NCI-H2227 (cell line): ENCODE measurements at regions not wholly inside any gene's neighbourhood (a gene's known extent, or its start where the extent isn't known, plus 50 kb on each side); places are given as distances from the start of the nearest gene placed in this dataset.
"Not testable (repeated sequence)": the region's sequence is repeated elsewhere in the genome, so short reads cannot be mapped to it uniquely, and the experiment has no call there.

Experiments used
- DNase-seq: peaks from one replicate; lab custom pipeline; 2025; ENCODE audit not compliant: unreplicated experiment; lab: John Stamatoyannopoulos, UW

DNA sequence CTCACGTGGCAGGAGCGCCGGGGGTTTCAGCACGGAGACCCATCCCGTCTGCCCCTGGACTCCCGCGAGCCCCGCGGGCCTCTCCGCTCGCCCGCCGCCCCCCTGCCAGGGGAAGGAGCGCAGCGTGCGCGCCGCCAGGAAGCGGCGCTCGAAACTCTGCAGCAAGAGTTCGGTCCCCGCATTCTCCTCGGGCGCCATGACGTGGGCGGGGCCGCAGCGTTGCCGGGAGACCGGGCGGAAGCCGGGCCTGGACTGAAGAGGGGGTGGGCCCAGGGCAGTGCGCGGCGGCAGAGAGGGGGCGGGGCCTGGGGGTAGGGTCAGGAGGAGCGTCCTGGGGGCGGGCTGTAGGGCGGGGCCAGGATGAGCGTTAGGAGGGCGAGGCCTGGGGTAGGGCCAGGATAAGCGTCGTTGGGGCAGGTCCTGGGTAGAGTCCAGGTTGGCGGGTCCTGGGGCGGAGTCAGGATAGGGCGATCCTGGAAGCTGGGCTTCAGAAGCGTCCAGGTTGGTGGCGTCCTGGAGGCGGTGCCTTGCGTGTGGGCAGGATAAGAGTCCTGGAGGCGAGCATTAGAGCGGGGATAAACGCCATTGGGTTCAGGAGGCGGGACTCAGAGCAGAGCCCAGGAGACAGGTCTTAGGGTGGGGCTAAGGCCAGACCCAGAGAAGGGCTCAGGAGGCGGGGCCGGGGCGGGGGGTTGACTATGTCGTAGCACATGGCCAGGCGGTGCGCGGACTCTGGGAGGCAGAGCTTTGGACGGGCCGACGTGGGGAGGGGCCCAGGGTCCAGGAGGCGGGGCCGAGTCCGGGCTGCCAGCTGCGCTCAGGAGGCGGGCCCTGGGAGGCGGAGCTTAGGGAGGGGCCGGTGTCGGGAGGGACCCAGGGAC, 229.0 kb upstream of the FRG2C start:
- DNase-seq: peak; percentile 97

DNA sequence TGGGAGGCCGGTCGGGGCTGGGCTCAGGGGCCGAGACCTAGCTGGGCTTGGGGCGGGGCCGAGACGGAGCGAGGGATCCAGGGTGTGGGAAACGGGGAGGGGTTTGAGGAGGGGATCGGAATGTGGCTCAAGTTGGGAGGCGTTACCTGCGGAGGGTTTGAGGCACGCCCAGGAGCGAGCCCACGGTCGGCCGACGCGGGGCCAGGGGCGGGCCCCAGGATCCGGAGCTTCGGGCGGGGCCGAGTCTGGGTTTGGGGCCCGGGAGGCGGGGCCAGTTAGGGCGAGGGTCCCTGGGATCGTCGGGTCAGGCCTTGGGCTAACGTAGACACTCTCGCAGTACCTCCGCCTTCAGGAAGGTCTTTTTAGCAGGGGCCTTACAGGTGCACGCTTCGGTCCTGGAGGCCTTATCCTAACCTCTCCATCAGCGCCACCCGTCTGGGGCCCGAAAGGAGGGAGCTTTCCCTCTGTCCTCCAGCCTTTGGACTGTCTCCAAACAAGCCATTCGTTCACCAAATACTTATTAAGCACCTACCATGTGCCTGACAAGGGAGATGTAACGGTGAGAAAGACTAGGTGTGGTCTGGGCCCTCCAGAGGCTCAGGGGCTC, 228.2 kb upstream of the FRG2C start:
- peak; percentile 90 for DNase-seq

DNA sequence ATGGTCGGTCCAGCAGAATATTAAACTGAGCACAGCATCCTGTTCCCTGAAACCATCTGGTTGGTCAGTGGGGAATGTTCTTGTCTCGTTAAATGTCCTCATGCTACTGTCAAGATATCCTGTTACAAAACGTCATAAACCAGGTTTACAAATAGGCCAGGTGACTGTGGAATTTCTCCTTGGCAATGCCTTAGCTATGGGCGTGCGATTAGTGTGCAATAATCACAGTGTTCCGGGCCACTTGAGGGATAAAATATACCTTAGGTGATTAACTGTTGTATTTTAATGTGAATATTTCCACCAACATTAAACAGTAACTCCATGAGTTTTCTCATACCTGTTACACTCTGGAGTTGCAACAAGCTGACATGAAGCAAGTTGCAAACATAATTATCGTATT, 223.1 kb upstream of the FRG2C start:
- DNase-seq: not testable (repeated sequence)

DNA sequence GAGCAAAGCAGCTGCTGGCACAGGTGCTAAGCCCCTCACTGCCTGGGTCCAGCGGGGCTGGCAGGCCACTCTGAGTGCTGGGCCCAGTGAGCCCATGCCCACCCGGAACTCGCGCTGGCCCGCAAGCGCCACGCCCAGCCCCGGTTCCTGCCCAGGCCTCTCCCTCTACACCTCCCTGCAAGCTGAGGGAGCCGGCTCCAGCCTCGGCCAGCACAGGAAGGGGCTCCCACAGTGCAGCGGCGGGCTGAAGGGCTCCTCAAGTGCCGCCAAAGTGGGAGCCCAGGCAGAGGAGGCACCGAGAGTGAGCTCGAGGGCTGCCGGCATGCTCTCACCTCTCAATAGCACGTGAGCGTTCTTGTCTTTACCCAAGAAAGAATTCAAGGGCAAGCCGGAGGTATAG, 219.5 kb upstream of the FRG2C start:
- not testable (repeated sequence) for DNase-seq

DNA sequence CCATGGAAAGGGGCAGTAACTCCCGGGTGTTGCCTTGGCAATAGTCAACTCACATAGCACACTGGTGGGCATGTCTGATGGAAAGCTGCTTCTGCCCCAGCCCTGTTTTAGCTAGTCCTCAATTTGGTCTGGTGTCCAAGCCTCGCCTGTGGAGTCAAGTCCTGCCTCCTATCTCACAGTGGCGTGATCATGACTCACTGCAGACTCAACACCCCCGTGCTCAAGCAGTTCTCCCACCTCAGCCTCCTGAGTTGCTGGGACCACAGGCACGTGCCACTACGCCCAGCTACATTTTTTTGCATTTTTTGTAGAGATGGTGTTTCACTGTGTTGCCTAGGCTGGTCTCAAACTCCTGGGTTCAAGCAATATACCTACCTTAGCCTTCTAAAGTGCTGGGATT, 218.9 kb upstream of the FRG2C start:
- DNase-seq: not testable (repeated sequence)

DNA sequence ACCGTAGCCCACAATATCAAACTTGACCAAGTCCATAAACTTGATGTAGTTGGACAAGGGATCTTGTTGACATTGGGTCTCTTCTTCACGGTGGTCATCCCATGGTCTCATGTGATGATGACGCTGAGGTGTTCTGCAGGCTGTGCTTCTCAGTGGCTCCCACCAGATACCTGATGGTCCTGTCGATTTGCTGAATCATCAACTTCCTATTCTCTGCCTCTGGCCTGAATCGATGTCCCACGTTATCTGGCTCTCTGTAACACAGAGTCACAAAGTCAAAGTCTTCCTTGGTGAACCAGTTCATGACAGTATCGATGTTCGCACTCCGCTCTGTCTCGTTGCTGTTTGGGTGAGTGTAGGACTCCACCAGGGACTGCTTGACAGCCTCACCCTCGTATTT, 217.2 kb upstream of the FRG2C start:
- DNase-seq: not testable (repeated sequence)

DNA sequence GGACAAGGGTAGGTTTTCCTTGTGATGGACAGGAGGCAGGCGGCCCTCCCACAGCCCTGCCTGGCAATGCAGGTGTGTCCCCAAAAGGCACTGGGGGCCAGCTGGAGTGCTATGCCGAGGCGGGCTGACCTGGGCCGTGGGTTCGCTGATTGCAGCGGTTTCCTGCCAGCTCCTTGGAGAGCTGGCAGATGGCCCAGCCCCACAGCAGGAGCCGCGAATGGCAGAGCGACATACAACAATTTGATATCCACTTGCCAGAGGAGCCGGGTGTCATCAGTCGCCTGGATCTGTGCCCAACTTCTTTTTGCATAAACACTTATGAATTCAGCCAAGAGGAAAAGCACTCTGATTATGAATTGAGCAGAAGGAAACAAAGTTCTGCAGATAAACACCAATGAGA, 210.8 kb upstream of the FRG2C start:
- DNase-seq: peak; percentile 55

DNA sequence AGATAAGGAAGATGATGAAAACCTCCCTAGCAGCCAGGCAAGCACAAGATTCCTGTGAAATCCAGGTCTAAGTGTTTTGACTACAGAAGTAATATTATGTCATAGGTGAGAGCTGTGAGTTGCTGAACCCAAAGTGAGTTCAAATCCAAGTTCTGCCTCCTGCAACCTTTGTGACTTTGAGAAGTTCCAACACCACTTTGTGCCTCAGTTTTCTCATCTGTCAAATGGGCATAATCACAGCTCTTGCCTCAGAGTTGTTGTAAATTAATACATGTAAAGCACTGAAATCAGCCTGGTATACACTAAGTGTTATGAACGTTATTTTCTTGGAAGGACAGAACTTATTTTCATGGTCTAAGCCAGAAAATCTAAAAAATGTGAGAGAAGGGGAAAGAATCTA, 210.3 kb upstream of the FRG2C start:
- DNase-seq: not testable (repeated sequence)

DNA sequence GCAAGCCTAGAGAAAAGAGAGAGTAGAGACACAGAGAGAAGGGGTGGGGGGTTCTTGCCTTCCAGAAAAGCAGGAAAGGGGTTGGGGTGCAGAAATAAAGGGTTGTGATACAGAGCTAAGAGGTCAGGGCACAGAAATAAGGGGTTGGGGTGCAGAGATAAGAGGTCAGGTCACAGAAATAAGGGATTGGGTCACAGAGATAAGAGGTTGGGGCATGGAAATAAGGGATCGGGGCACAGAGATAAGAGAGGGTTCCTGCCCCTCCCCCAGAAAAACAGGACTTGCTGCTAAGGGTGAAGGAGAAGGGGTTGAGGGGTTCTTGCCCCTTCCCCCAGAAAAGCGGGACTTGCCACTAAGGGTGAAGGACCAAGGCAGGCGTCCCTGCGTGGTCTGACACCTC, 189.6 kb upstream of the FRG2C start:
- not testable (repeated sequence) for DNase-seq

DNA sequence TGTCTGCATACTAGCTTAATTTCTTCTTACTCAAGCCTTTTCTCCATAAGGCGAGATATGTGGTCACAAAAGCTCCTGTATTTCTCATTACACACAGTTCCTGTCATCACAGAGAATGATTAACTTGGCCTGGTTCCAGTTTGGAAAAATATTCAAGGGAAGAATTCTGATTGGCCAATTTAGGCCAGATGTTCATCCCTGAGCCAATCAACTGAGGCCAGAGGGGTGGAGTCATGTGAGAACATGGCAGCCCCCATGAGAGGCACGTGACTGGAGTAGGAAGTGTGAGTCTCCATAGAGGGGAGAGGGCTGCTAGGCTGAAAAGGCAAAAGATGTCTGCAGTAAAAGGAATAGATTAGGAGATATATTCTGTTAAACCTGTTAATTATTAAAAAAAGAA, 167.5 kb upstream of the FRG2C start:
- not testable (repeated sequence) for DNase-seq

DNA sequence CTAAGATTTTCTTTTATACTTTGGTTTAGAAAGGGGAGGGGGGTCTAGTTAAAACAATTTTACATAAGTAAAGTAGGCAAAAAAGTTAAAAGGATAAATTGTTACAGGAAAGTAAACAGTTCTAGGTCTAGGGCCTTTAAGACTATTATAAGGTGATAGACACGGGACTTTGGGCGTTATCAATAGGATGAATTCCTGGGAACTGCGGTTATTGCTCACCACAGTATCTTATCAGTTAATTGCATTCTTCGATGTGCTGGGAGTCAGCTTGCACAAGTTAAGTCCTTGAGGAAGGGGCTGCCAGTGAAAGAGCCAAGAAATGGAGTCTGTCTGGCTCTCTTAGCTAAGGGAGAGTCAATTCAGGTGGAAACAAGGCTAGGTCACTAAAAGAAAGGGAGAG, 163.8 kb upstream of the FRG2C start:
- not testable (repeated sequence) for DNase-seq

DNA sequence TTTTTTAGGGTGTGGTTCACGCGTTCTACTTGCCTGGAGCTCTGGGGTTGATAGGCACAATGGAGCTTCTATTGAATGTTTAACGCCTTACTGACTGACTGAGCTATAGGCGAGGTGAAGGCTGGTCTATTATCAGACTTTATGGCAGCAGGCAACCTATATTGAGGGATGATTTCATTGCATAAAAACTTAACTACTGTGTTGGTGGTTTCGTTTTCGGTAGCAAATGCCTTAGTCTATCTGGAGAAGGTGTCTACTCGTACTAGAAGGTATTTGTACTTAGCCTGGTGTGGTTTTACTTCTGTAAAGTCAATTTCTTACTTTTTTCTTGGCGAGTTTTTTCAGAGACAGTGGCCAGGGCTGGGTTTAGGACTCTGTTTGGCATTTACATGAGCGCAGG, 162.0 kb upstream of the FRG2C start:
- not testable (repeated sequence) for DNase-seq

DNA sequence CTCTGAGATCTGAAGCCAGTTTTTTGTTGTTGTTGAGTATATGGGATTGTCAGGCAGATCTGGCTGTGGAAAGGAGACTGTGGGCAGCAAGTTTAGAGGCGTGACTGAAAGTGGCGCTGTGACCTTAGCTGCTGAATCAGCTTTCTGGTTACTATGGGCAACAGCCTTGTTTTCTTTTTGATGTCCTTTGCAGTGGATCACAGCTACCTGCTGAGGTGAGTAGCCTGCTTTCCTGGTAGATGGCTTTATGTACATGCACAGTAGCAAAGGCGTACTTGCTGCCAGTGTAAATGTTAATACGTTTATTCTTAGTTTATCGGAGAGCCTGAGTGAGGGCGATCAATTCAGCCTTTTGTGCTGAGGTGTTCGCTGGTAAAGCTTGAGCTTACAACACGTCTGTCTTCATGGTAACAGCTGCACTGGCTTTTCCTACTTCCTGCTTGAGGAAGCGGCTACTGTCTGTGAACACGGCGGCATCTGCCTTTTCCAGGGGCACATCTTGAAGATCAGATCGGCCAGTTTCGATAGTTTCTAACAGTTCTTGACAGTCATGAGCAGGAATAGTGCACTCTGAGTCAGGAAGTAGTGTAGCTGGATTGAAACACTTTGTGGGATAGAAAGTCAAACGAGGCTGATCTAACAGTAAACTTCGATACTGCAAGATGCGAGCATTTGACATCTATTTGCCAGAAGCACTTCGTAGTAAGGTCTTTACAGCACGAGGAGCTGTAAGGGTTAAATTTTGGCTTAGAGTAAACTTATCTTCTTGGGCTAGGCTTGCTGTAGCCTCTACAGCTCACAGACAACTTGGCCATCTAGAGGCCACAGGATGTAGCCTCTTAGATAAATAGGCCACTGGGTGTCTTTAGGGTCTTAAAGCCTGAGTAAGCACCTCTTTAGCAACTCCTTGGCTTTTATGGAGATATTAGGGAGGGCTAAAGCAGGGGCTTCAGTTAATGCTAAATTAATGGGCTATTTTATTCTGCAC, 161.1 kb upstream of the FRG2C start:
- peak; percentile 56 for DNase-seq

DNA sequence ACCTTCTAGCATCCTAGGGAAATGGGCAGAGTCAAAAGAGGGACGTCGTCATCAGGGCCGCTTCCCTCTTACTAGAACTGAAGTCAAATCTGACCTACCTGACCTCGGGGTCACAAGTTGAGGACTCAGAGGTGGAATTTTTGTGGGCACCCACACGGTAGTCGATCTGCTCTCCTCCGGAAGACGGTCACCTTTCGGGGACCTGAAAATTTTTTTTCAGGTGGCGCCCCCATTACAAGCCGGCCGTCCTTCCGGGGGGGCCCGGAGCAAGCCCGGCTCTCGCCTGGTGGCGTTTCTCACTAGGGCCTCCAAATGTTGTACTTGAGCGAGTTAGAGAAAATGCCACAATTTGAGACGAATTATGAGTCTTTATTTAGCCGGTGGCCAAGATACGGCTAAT, 157.5 kb upstream of the FRG2C start:
- DNase-seq: no peak

DNA sequence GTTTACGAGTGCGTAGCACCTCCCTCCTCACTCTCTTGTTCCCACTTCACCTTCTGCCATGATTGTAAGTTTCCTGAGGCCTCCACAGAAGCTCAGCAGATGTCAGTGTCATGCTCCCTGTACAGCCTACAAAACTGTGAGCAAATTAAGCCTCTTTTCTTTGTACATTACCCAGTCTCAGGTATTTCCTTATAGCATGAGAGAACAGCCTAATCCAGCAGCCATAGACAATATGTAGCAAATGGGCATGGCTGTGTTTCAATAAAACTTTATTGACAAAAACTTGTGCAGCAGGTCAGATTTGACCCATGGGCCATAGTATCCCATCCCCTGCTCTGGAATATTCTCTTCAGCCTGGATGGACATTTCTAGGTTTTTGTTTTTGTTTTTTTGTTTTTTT, 156.2 kb upstream of the FRG2C start:
- DNase-seq: not testable (repeated sequence)

DNA sequence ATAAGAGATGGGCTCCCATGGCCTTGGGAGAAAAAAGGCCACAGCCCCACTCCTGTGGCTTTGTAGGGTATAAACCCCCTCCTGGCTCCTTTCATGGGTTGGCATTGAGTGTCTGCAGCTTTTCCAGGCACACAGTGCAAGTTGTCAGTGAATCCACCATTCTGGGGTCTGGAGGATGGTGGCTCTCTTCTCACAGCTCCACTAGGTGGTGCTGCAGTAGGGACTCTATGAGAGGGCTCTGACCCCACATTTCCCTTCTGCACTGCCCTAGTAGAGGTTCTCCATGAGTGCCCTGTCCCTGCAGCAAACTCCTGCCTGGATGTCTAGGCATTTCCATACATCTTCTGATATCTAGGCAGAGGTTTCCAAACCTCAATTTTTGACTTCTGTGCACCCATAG, 136.5 kb upstream of the FRG2C start:
- DNase-seq: not testable (repeated sequence)

DNA sequence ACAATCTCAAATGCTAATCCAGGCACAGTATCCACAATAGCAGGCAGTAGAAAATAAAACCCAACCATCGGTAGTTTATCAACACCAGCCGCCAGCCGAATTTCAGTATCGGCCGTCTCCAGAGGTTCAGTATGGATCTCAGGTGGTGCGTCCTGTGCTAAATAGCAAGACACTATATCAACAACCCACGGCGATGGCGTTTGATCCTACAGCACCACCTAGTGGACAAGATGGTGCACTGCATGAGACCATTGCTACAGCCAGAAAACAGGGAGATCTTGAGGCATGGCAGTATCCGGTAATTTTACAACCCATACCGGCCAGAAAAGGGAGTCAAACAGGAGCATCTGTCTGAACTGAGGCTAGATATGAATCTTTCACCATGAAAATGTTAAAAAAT, 112.0 kb upstream of the FRG2C start:
- peak; percentile 35 for DNase-seq

DNA sequence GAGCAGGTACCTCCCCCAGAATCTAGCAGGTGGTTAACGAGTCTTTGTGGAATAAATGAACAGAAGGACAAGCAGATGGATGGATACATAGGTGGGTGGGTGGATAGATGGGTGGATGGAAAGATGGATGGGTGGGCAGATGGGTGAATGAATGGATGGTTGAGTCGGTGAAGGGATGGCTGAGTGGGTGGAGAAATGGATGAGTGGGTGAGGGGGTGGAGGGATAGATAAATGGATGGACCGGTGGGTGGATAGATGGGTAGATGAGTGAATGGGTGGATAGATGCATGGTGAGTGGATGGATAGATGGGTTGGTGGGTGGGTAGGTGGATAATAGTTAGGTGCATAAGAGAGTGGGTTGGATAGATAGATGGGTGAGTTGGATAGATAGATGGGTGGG, 99.7 kb upstream of the FRG2C start:
- not testable (repeated sequence) for DNase-seq

DNA sequence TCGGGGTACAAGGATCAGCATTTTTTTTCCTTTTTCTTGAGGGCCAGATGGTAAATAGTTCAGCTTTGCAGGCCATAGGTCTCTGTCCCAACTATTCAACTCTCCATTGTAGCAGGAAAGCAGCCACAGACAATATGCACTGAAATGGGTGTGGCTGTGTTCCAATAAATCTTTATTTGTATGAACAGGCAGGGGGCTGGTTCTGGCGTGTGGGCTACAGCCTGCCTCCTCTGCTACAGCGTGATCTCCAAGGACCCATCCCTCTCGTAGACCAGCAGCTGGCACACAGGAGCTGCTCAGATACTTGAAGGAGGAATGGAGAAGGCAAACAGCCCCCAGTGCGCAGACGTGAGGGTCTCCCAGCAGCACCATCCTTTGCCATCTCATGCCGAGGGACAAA, 91.8 kb upstream of the FRG2C start:
- DNase-seq: not testable (repeated sequence)

DNA sequence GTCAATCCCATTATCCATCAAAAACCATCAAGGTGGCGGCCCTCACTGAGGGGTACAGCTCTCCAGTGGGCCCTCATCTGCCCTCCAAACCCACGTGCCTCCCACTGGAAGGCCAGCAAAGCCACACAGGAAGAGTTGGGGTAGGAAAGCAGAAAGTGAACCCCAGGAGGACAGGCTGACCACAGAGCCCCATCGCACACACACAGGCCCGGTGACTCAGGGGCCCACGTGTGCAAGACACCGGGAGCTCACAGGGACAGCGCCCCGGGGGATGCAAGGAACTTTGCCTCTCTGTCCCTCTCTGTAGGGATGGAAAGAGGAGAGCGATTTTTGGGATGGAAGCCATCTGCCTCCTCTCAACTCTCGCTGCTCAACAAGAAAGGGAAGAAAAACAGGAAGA, 85.0 kb upstream of the FRG2C start:
- not testable (repeated sequence) for DNase-seq

DNA sequence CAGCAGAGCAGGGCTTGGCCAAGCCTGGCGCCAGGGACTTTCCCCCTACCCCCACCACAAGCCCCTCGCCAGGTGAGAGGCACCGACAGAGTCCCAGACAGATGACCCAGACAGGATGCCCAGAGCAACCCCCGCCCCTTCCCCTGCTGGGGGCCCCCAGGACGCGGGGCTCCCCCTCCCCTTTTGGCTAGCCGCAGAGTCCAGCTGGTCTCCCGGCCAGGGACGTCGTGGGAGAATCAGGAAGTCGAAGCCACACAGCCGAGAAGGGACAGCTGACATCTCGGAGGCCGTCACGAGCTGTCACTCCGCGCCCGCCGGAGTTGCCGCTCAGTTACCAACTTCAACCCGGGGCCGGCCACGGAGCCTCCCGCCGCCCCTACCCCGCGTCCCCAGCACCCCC, 84.6 kb upstream of the FRG2C start:
- not testable (repeated sequence) for DNase-seq
